ENCODE measurements at regions not wholly inside any gene's neighbourhood (a gene's known extent, or its start where the extent isn't known, plus 50 kb on each side); places are given as distances from the start of the nearest gene placed in this dataset.

- no peak overlapping the region for H4K8ac ChIP-seq (ENCODE audit: low read depth, low read length)
- no CpG with 5 or more reads among the region's 8 CpGs for WGBS, 2 donors (ENCODE audit: extremely low coverage in 2 of 2, insufficient read length in 2 of 2, insufficient replicate concordance in 1 of 2)
- peaks cover 11 to 18% of the 10 kb centered on the region in 2 donors for H3K4me1 ChIP-seq (ENCODE audit: control insufficient read depth in 2 of 2, insufficient read depth in 1 of 2, low read depth in 1 of 2, low read length in 2 of 2)
- no peak overlapping the region for H2BK15ac ChIP-seq (ENCODE audit: low read length)
- no peaks in the 10 kb centered on the region for H3K9me3 ChIP-seq (replicated peaks in 1 of 2; ENCODE audit: control insufficient read depth in 2 of 2, insufficient read depth in 1 of 2, low read depth in 1 of 2, low read length in 2 of 2)
- H3K27me3 ChIP-seq (ENCODE audit: control insufficient read depth in 3 of 3, insufficient read depth in 3 of 3, low read depth in 1 of 3, low read length in 3 of 3), result peaks cover 0 to 2% (median 0%) of the 10 kb centered on the region in 3 experiments
- peak overlapping the region in 1 of 2 donors; percentile 34 for H3K4me3 ChIP-seq (ENCODE audit: low read length in 2 of 2)
- H3K27ac ChIP-seq (replicated peaks; ENCODE audit: low read length), result no peak overlapping the region
- H2AFZ ChIP-seq (ENCODE audit: low read length), result peak overlapping the region; percentile 13
- H3K14ac ChIP-seq (ENCODE audit: low read length), result no peak overlapping the region
- no peak overlapping the region for H2BK5ac ChIP-seq (ENCODE audit: low read length)
- H4K91ac ChIP-seq (ENCODE audit: low read depth, low read length, poor library complexity), result no peak overlapping the region
- no peak overlapping the region for H2BK12ac ChIP-seq (ENCODE audit: low read length)
- no peaks in the 10 kb centered on the region for H3K36me3 ChIP-seq (replicated peaks in 1 of 2; ENCODE audit: control insufficient read depth in 2 of 2, insufficient read depth in 2 of 2, low read length in 2 of 2)
- no peak overlapping the region for H3K18ac ChIP-seq (ENCODE audit: low read length)
- no peak overlapping the region for H2BK120ac ChIP-seq (ENCODE audit: low read depth, low read length)
- no peak overlapping the region for H3K4me2 ChIP-seq (ENCODE audit: insufficient read depth, low read length, poor library complexity, severe bottlenecking)
- no peak overlapping the region for H3K4ac ChIP-seq (ENCODE audit: low read length)
- DNase-seq (ENCODE audit: low spot score), result no peak
- no peak overlapping the region for H3K9ac ChIP-seq (ENCODE audit: low read depth, low read length, poor library complexity)
- no peaks in the 10 kb centered on the region for H3K79me1 ChIP-seq (ENCODE audit: low read depth, low read length)
- H2AK5ac ChIP-seq (ENCODE audit: low read depth, low read length), result no peak overlapping the region
- H3K23ac ChIP-seq (ENCODE audit: low read depth, low read length, poor library complexity), result no peak overlapping the region
Measured at GRCh38 chr9:90432951-90433350, 209.7 kb downstream of the DIRAS2 start.

- Histone ChIP-seq H3K18ac (ENCODE audit: low read length) (no peak overlapping the region), H3K9ac (ENCODE audit: low read depth, low read length, poor library complexity) (no peak overlapping the region), H3K4me3 (ENCODE audit: low read length in 2 of 2) (peak overlapping the region; percentile 34 to 43), H3K27me3 (ENCODE audit: control insufficient read depth in 3 of 3, insufficient read depth in 3 of 3, low read depth in 1 of 3, low read length in 3 of 3) (peaks cover 0 to 2% (median 0%) of the 10 kb centered on the region in 3 experiments), H2AK5ac (ENCODE audit: low read depth, low read length) (no peak overlapping the region), H3K27ac (replicated peaks; ENCODE audit: low read length) (no peak overlapping the region), H3K4me2 (ENCODE audit: insufficient read depth, low read length, poor library complexity, severe bottlenecking) (peak overlapping the region; percentile 53), H3K79me1 (ENCODE audit: low read depth, low read length) (no peaks in the 10 kb centered on the region), H2BK15ac (ENCODE audit: low read length) (no peak overlapping the region), H2BK120ac (ENCODE audit: low read depth, low read length) (no peak overlapping the region), H3K9me3 (replicated peaks in 1 of 2; ENCODE audit: control insufficient read depth in 2 of 2, insufficient read depth in 1 of 2, low read depth in 1 of 2, low read length in 2 of 2) (peaks cover 0 to under 1% of the 10 kb centered on the region in 2 donors), H2BK12ac (ENCODE audit: low read length) (no peak overlapping the region), H3K36me3 (replicated peaks in 1 of 2; ENCODE audit: control insufficient read depth in 2 of 2, insufficient read depth in 2 of 2, low read length in 2 of 2) (no peaks in the 10 kb centered on the region), H2BK5ac (ENCODE audit: low read length) (no peak overlapping the region), H3K14ac (ENCODE audit: low read length) (no peak overlapping the region), H3K4me1 (ENCODE audit: control insufficient read depth in 2 of 2, insufficient read depth in 1 of 2, low read depth in 1 of 2, low read length in 2 of 2) (peaks cover 11 to 18% of the 10 kb centered on the region in 2 donors), H4K91ac (ENCODE audit: low read depth, low read length, poor library complexity) (no peak overlapping the region), H2AFZ (ENCODE audit: low read length) (peak overlapping the region; percentile 13), H3K23ac (ENCODE audit: low read depth, low read length, poor library complexity) (no peak overlapping the region), H4K8ac (ENCODE audit: low read depth, low read length) (no peak overlapping the region), H3K4ac (ENCODE audit: low read length) (no peak overlapping the region)
- WGBS, 2 donors (ENCODE audit: extremely low coverage in 2 of 2, insufficient read length in 2 of 2, insufficient replicate concordance in 1 of 2), result no CpG with 5 or more reads among the region's 17 CpGs
- peak; percentile 79 for DNase-seq (ENCODE audit: low spot score)
Measured at GRCh38 chr9:90433398-90433941, 209.2 kb downstream of the DIRAS2 start.

GRCh38 chr9:90441814-90442213, 200.8 kb downstream of the DIRAS2 start:
- no peak overlapping the region for H3K27ac ChIP-seq (replicated peaks; ENCODE audit: low read length)
- H3K4me1 ChIP-seq (ENCODE audit: control insufficient read depth in 2 of 2, insufficient read depth in 1 of 2, low read depth in 1 of 2, low read length in 2 of 2), result peaks cover 0 to 3% of the 10 kb centered on the region in 2 donors
- no peak overlapping the region for H3K9ac ChIP-seq (ENCODE audit: low read depth, low read length, poor library complexity)
- H2BK12ac ChIP-seq (ENCODE audit: low read length), result peak overlapping the region; percentile 66
- H3K9me3 ChIP-seq (replicated peaks in 1 of 2; ENCODE audit: control insufficient read depth in 2 of 2, insufficient read depth in 1 of 2, low read depth in 1 of 2, low read length in 2 of 2), result peaks cover 2 to 12% of the 10 kb centered on the region in 2 donors
- no peak overlapping the region for H3K18ac ChIP-seq (ENCODE audit: low read length)
- no peak overlapping the region for H2BK5ac ChIP-seq (ENCODE audit: low read length)
- no peak overlapping the region for H3K4me3 ChIP-seq (ENCODE audit: low read length in 2 of 2)
- no peak overlapping the region for H3K14ac ChIP-seq (ENCODE audit: low read length)
- H3K23ac ChIP-seq (ENCODE audit: low read depth, low read length, poor library complexity), result no peak overlapping the region
- no peaks in the 10 kb centered on the region for H3K79me1 ChIP-seq (ENCODE audit: low read depth, low read length)
- no peak overlapping the region for H3K4me2 ChIP-seq (ENCODE audit: insufficient read depth, low read length, poor library complexity, severe bottlenecking)
- no CpG with 5 or more reads among the region's 4 CpGs for WGBS, 2 donors (ENCODE audit: extremely low coverage in 2 of 2, insufficient read length in 2 of 2, insufficient replicate concordance in 1 of 2)
- H2BK15ac ChIP-seq (ENCODE audit: low read length), result no peak overlapping the region
- no peak overlapping the region for H2AK5ac ChIP-seq (ENCODE audit: low read depth, low read length)
- H3K36me3 ChIP-seq (replicated peaks in 1 of 2; ENCODE audit: control insufficient read depth in 2 of 2, insufficient read depth in 2 of 2, low read length in 2 of 2), result no peaks in the 10 kb centered on the region
- H3K27me3 ChIP-seq (ENCODE audit: control insufficient read depth in 3 of 3, insufficient read depth in 3 of 3, low read depth in 1 of 3, low read length in 3 of 3), result peaks cover 0 to 50% (median 0%) of the 10 kb centered on the region in 3 experiments
- no peak for DNase-seq (ENCODE audit: low spot score)
- H2BK120ac ChIP-seq (ENCODE audit: low read depth, low read length), result no peak overlapping the region
- no peak overlapping the region for H3K4ac ChIP-seq (ENCODE audit: low read length)
- H2AFZ ChIP-seq (ENCODE audit: low read length), result no peak overlapping the region
- peak overlapping the region; percentile 68 for H4K91ac ChIP-seq (ENCODE audit: low read depth, low read length, poor library complexity)
- H4K8ac ChIP-seq (ENCODE audit: low read depth, low read length), result no peak overlapping the region

GRCh38 chr9:90442723-90443122, 199.9 kb downstream of the DIRAS2 start:
- Histone ChIP-seq H3K23ac (ENCODE audit: low read depth, low read length, poor library complexity) (no peak overlapping the region), H4K8ac (ENCODE audit: low read depth, low read length) (no peak overlapping the region), H3K79me1 (ENCODE audit: low read depth, low read length) (no peaks in the 10 kb centered on the region), H3K14ac (ENCODE audit: low read length) (no peak overlapping the region), H3K4ac (ENCODE audit: low read length) (no peak overlapping the region), H2AK5ac (ENCODE audit: low read depth, low read length) (no peak overlapping the region), H3K18ac (ENCODE audit: low read length) (no peak overlapping the region), H2BK5ac (ENCODE audit: low read length) (no peak overlapping the region), H3K9me3 (replicated peaks in 1 of 2; ENCODE audit: control insufficient read depth in 2 of 2, insufficient read depth in 1 of 2, low read depth in 1 of 2, low read length in 2 of 2) (peaks cover 2 to 12% of the 10 kb centered on the region in 2 donors), H4K91ac (ENCODE audit: low read depth, low read length, poor library complexity) (no peak overlapping the region), H3K36me3 (replicated peaks in 1 of 2; ENCODE audit: control insufficient read depth in 2 of 2, insufficient read depth in 2 of 2, low read length in 2 of 2) (no peaks in the 10 kb centered on the region), H2AFZ (ENCODE audit: low read length) (no peak overlapping the region), H3K4me3 (ENCODE audit: low read length in 2 of 2) (no peak overlapping the region), H3K27ac (replicated peaks; ENCODE audit: low read length) (no peak overlapping the region), H3K4me2 (ENCODE audit: insufficient read depth, low read length, poor library complexity, severe bottlenecking) (no peak overlapping the region), H2BK120ac (ENCODE audit: low read depth, low read length) (no peak overlapping the region), H3K9ac (ENCODE audit: low read depth, low read length, poor library complexity) (no peak overlapping the region), H2BK15ac (ENCODE audit: low read length) (no peak overlapping the region), H2BK12ac (ENCODE audit: low read length) (no peak overlapping the region), H3K27me3 (ENCODE audit: control insufficient read depth in 3 of 3, insufficient read depth in 3 of 3, low read depth in 1 of 3, low read length in 3 of 3) (peaks cover 0 to 56% (median 0%) of the 10 kb centered on the region in 3 experiments), H3K4me1 (ENCODE audit: control insufficient read depth in 2 of 2, insufficient read depth in 1 of 2, low read depth in 1 of 2, low read length in 2 of 2) (peaks cover 0 to 2% of the 10 kb centered on the region in 2 donors)
- no CpG with 5 or more reads among the region's 5 CpGs for WGBS, 2 donors (ENCODE audit: extremely low coverage in 2 of 2, insufficient read length in 2 of 2, insufficient replicate concordance in 1 of 2)
- DNase-seq (ENCODE audit: low spot score), result no peak

Measured in neuronal stem cell (in vitro differentiated cells).